H1 (cell line): ENCODE measurements at regions not wholly inside any gene's neighbourhood (a gene's known extent, or its start where the extent isn't known, plus 50 kb on each side); places are given as distances from the start of the nearest gene placed in this dataset.

Experiments
- CTCF ChIA-PET: fragments of 300-600 bp; sonication (Branson Sonifier 250); formaldehyde crosslinking; loops from one replicate; lab custom pipeline; 2021; ENCODE audit not compliant: partially characterized antibody; lab: Charles Lee
- POLR2A ChIA-PET: fragments of 300-600 bp; sonication (Branson Sonifier 250); formaldehyde crosslinking; loops from one replicate; lab custom pipeline; 2021; ENCODE audit warnings: inconsistent platforms; ENCODE audit not compliant: partially characterized antibody; lab: Charles Lee
- DNase-seq, 2 experiments: peaks; one replicate each; pipeline versions ENCODE4 v3.0.0 to v3.0.0-alpha.2; 2010 to 2022; ENCODE audit warnings: low spot score in 2 of 2, low read depth in 1 of 2, mixed read lengths in 1 of 2
- FAIRE-seq: peaks from 2 replicates; lab custom pipeline; 2011; peaks lifted over from hg19 to GRCh38; lab: Jason Lieb, UNC
- H2AFZ ChIP-seq: 2 replicates; pipeline ENCODE4 v1.8.1; 2012; ENCODE audit warnings: low read length, inconsistent platforms
- H2AK5ac ChIP-seq: 2 replicates; pipeline ENCODE4 v1.6.1; 2013; ENCODE audit warnings: low read depth, low read length
- H2BK120ac ChIP-seq: replicated peaks from 2 replicates; pipeline ENCODE3; 2013; ENCODE audit warnings: low read depth, low read length, inconsistent platforms
- H2BK12ac ChIP-seq: 2 replicates; pipeline ENCODE4 v1.6.1; 2013; ENCODE audit warnings: low read depth, low read length
- H2BK15ac ChIP-seq: 2 replicates; pipeline ENCODE4 v1.6.1; 2013; ENCODE audit warnings: low read length
- H2BK20ac ChIP-seq: 2 replicates; pipeline ENCODE4 v1.6.1; 2013; ENCODE audit warnings: low read length
- H2BK5ac ChIP-seq: 2 replicates; pipeline ENCODE4 v1.6.1; 2013; ENCODE audit warnings: low read depth, low read length
- H3K14ac ChIP-seq: 2 replicates; pipeline ENCODE4 v1.6.1; 2013; ENCODE audit warnings: inconsistent platforms; ENCODE audit not compliant: insufficient read length
- H3K18ac ChIP-seq: 2 replicates; pipeline ENCODE4 v1.6.1; 2013; ENCODE audit warnings: low read length; ENCODE audit errors: extremely low read depth
- H3K23ac ChIP-seq: 2 replicates; pipeline ENCODE4 v1.6.1; 2013; ENCODE audit warnings: inconsistent platforms; ENCODE audit not compliant: insufficient read length
- H3K23me2 ChIP-seq: 2 replicates; pipeline ENCODE4 v1.6.1; 2013; ENCODE audit warnings: low read depth, low read length
- H3K27ac ChIP-seq: 2 replicates; pipeline ENCODE4 v1.6.1; 2011; ENCODE audit warnings: low read depth, low read length, inconsistent platforms
- H3K27me3 ChIP-seq, 4 experiments: replicated peaks in 1 of 4; 1 replicate in 1 of 4; 2 replicates in 3 of 4; pipeline versions ENCODE4 v1.6.1 to v1.8.1; 2011 to 2013; ENCODE audit warnings: low read length in 3 of 4, mild to moderate bottlenecking in 3 of 4, inconsistent platforms in 2 of 4, mixed read lengths in 2 of 4, moderate library complexity in 1 of 4; ENCODE audit not compliant: control insufficient read depth in 3 of 4, insufficient read depth in 3 of 4; ENCODE audit errors: extremely low read depth in 1 of 4
- H3K36me3 ChIP-seq, 4 experiments: 2 replicates each; pipeline versions ENCODE4 v1.6.1 to v1.8.1; 2011 to 2013; ENCODE audit warnings: mild to moderate bottlenecking in 4 of 4, low read length in 3 of 4, moderate library complexity in 2 of 4, control low read depth in 1 of 4, inconsistent platforms in 1 of 4; ENCODE audit not compliant: insufficient read depth in 4 of 4, control insufficient read depth in 2 of 4
- H3K4ac ChIP-seq: replicated peaks from 2 replicates; pipeline ENCODE3; 2013; ENCODE audit warnings: low read length, low read depth, mixed read lengths, inconsistent platforms; ENCODE audit not compliant: insufficient read length
- H3K4me1 ChIP-seq, 4 experiments: replicated peaks in 1 of 4; 1 replicate in 1 of 4; 2 replicates in 3 of 4; pipeline versions ENCODE4 v1.6.1 to v1.8.1; 2011 to 2013; ENCODE audit warnings: low read length in 3 of 4, inconsistent platforms in 2 of 4, mixed read lengths in 1 of 4; ENCODE audit not compliant: insufficient read depth in 4 of 4, control insufficient read depth in 3 of 4
- H3K4me2 ChIP-seq, 2 experiments: 2 replicates each; pipeline versions ENCODE4 v1.6.1 to v1.8.1; 2011 to 2013; ENCODE audit warnings: low read depth in 2 of 2, low read length in 2 of 2, control low read depth in 1 of 2, inconsistent platforms in 1 of 2, mild to moderate bottlenecking in 1 of 2; ENCODE audit not compliant: insufficient read depth in 1 of 2
- H3K4me3 ChIP-seq, 4 experiments: fragments of 200-600, 300-600 bp in 1 of 4; sonication (generic), shearing (Covaris generic), sonication (Bioruptor Twin) in 1 of 4; 2 replicates each; pipeline versions ENCODE4 v1.5.1 to v1.8.1; 2011 to 2016; ENCODE audit warnings: low read length in 4 of 4, low read depth in 3 of 4, control low read depth in 2 of 4, inconsistent platforms in 2 of 4, mild to moderate bottlenecking in 2 of 4, mixed read lengths in 1 of 4, moderate library complexity in 1 of 4; ENCODE audit not compliant: insufficient read depth in 2 of 4; ENCODE audit errors: extremely low read depth in 1 of 4
- H3K56ac ChIP-seq: replicated peaks from 2 replicates; pipeline ENCODE3; 2013; ENCODE audit warnings: low read depth, mild to moderate bottlenecking, mixed read lengths, low read length, inconsistent platforms; ENCODE audit not compliant: insufficient read length
- H3K79me1 ChIP-seq: 2 replicates; pipeline ENCODE4 v1.6.1; 2013; ENCODE audit warnings: low read depth, low read length, control low read depth
- H3K79me2 ChIP-seq, 2 experiments: 2 replicates each; pipeline versions ENCODE4 v1.6.1 to v1.8.1; 2012 to 2013; ENCODE audit warnings: low read length in 2 of 2, mild to moderate bottlenecking in 2 of 2, inconsistent platforms in 1 of 2; ENCODE audit not compliant: insufficient read depth in 2 of 2, control insufficient read depth in 1 of 2
- H3K9ac ChIP-seq, 4 experiments: replicated peaks in 1 of 4; 1 replicate in 1 of 4; 2 replicates in 3 of 4; pipeline versions ENCODE4 v1.6.1 to v1.8.1; 2011 to 2013; ENCODE audit warnings: low read depth in 3 of 4, low read length in 3 of 4, control low read depth in 2 of 4, mild to moderate bottlenecking in 2 of 4, moderate library complexity in 2 of 4, inconsistent platforms in 1 of 4; ENCODE audit errors: extremely low read depth in 1 of 4
- H3K9me3 ChIP-seq, 2 experiments: 2 replicates each; pipeline versions ENCODE4 v1.6.1 to v1.8.1; 2012 to 2013; ENCODE audit warnings: mild to moderate bottlenecking in 2 of 2, moderate library complexity in 2 of 2, control low read depth in 1 of 2, inconsistent platforms in 1 of 2, low read depth in 1 of 2, low read length in 1 of 2, mixed read lengths in 1 of 2; ENCODE audit not compliant: insufficient read depth in 2 of 2
- H4K20me1 ChIP-seq, 2 experiments: replicated peaks in 1 of 2; 2 replicates each; pipeline versions ENCODE3 to v1.8.1; 2011 to 2013; ENCODE audit warnings: inconsistent platforms in 2 of 2, low read length in 2 of 2, mild to moderate bottlenecking in 1 of 2; ENCODE audit not compliant: insufficient read depth in 2 of 2, control insufficient read depth in 1 of 2
- H4K5ac ChIP-seq: 2 replicates; pipeline ENCODE4 v1.6.1; 2013; ENCODE audit warnings: low read length, low read depth, mixed read lengths, inconsistent platforms; ENCODE audit not compliant: insufficient read length
- H4K8ac ChIP-seq: 2 replicates; pipeline ENCODE4 v1.8.0; 2013; ENCODE audit warnings: mild to moderate bottlenecking, moderate library complexity, low read length, inconsistent platforms; ENCODE audit not compliant: insufficient read depth; ENCODE audit errors: extremely low read depth
- H4K91ac ChIP-seq: replicated peaks from 2 replicates; pipeline ENCODE3; 2013; ENCODE audit warnings: low read length, mixed read lengths, inconsistent platforms; ENCODE audit not compliant: insufficient read length
- POLR2AphosphoS5 ChIP-seq: IDR thresholded peaks from 2 replicates; pipeline ENCODE4 v1.6.1; 2011; ENCODE audit warnings: low read depth, low read length
- SAP30 ChIP-seq: fragments of 300-600 bp; sonication (generic); IDR thresholded peaks from 2 replicates; pipeline ENCODE4 v1.7.1; 2012; ENCODE audit warnings: low read length, moderate library complexity, mild to moderate bottlenecking, inconsistent platforms; ENCODE audit not compliant: insufficient read depth, insufficient replicate concordance
- WGBS, 2 experiments: shearing (Covaris generic) in 1 of 2; methylation state at CpG; one replicate each; pipeline versions ENCODE4 v1.1.6 to v1.1.7; 2013 to 2015; ENCODE audit warnings: low lambda C conversion rate in 2 of 2, mixed read lengths in 2 of 2, inconsistent platforms in 1 of 2, low coverage in 1 of 2, missing lambda C conversion rate in 1 of 2; ENCODE audit not compliant: insufficient replicate concordance in 2 of 2, insufficient coverage in 1 of 2, insufficient read length in 1 of 2; ENCODE audit errors: extremely low coverage in 1 of 2, missing lambda C conversion rate in 1 of 2; 5-methylcytosine and 5-hydroxymethylcytosine counted together

DNA sequence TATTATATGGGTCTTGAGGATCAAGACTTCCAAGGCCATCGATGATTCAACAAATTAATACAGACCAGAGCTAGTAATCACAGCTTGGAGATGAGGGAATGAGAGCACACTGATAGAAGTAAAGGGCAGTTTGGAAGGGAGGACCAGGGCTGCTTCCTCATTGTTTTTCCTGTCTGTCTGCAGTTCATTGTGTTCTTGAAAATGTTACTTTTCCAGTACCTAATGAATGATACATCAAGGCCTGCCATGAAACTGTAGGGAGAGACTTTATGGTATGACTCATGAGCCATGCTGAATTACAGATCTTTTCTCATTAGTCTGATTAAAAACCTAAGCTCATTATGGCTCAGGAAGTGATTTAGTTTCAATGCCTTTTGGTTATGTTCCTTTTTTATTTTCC, 855.6 kb downstream of the KCNA4 start:
- no peaks in the 10 kb centered on the region; a peak in 1 of 7 replicates for H3K4me1 ChIP-seq
- no peak for TF ChIP-seq POLR2AphosphoS5
- TF ChIP-seq SAP30 = no peak
- TF ChIP-seq, all 59 proteins: peak for 0
- no peak for DNase-seq
- Histone ChIP-seq H3K4me3 (no peak overlapping the region), H4K91ac (no peak overlapping the region), H2BK120ac (no peak overlapping the region), H3K27ac (no peak overlapping the region), H3K9me3 (no peaks in the 10 kb centered on the region), H3K23ac (no peak overlapping the region), H2AK5ac (no peak overlapping the region), H2AFZ (no peak overlapping the region), H3K4ac (no peak overlapping the region), H3K79me2 (no peaks in the 10 kb centered on the region), H3K27me3 (no peaks in the 10 kb centered on the region), H3K9ac (no peak overlapping the region), H3K18ac (no peak overlapping the region), H3K56ac (no peak overlapping the region), H2BK5ac (no peak overlapping the region), H2BK12ac (no peak overlapping the region), H3K23me2 (no peaks in the 10 kb centered on the region), H3K36me3 (no peaks in the 10 kb centered on the region), H3K4me2 (no peak overlapping the region), H3K79me1 (no peaks in the 10 kb centered on the region), H4K20me1 (no peaks in the 10 kb centered on the region), H4K5ac (no peak overlapping the region), H4K8ac (no peak overlapping the region), H3K14ac (no peak overlapping the region), H2BK20ac (no peak overlapping the region), H2BK15ac (no peak overlapping the region)
- WGBS, 2 experiments = 81% methylated on average over 1 of the region's 1 CpG; no CpG with 5 or more reads in 1 of the 2 experiments
- FAIRE-seq = no peak
- POLR2A ChIA-PET = no interaction called here
- CTCF ChIA-PET = interaction anchor here (1.3 to 1.7 kb wide), 3 partner anchors 12 to 656 kb away, joined by 3 read pairs; no protein-coding TSS in a partner anchor
